RKO (cell line): ENCODE measurements at regions not wholly inside any gene's neighbourhood (a gene's known extent, or its start where the extent isn't known, plus 50 kb on each side); places are given as distances from the start of the nearest gene placed in this dataset.
"Not testable (repeated sequence)": the region's sequence is repeated elsewhere in the genome, so short reads cannot be mapped to it uniquely, and the experiment has no call there.

Source experiments
- DNase-seq: peaks from one replicate; pipeline ENCODE4 v3.0.0-alpha.2; 2016; ENCODE audit warnings: low spot score

DNA sequence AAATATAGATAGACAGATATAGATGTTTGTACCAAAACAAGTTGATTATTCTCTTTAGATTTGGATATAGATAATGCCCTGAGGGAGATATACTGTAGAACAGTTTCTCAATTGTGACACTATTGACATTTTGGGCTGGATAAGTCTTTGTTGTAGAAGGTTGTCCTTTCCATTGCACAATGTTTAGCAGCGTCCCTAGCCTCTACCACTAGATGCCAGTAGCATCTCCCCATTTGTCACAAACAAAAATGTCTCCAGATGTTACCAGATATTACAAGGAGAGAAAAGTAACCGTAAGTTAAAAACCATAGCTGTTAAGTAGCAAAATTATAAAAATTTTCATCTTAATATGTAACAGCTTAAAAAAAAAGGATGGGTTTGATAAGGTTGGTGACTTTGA lies 2595.3 kb downstream of the ARAP2 start:
- peak; percentile 53 for DNase-seq

DNA sequence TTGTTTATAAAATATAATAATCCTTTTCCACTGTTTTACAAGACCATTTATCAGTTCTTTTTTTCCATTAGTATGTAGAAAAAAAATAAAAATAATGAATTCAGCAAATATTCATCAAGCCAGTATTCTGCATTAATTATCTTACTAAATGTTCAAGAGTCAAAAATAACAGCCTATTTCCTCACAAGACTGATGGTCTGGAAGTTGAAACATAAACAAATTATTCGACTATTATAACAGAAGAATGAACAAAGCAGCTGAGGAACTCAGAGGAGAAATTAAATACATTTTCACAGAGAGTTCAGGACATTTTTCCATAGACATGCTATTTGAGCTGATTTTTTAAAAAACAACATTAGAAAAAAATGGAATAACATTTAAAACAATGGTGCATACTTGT lies 2594.8 kb downstream of the ARAP2 start:
- DNase-seq = no peak

DNA sequence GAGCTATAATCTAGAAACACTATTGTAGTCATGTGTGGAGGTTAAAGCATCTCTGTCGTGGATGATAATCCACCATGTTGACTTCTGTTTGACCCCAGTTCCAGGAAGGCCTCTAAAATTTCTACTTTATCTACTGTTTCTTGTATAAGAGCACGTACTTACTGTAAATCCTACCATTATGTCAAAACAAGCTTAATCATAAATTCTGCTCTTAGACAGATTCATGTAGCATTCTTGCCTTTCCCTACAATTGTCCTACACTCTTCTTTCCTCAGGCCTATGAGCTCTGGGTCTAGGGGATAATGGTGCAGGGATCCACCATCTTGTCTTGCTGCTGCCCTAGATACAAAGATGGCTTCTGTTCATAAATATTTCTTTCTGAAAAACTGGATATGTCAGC lies 2594.3 kb downstream of the ARAP2 start:
- no peak for DNase-seq

- no peak for DNase-seq
Measured at GRCh38 chr4:33658971-33659370, 2585.3 kb downstream of the ARAP2 start.

DNA sequence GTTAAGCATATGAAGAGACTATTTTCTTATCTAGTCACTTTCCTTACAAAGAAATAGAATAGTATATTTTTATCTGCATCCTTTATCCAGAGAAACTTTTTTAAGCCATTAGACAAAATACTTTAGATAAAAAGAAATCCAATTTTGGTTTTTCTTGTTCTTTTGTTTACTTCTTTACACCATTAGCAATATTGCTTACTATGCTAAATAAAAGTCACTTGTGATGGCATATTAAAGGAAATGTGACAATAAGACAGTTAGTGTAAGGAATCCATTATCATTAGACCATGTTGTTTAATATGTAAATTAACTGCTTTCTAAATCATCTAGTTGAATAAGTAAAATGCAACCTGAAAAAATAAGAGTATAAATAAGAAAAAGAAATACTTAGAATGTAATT lies 2582.7 kb downstream of the ARAP2 start:
- DNase-seq = no peak

GRCh38 chr4:33685939-33686338 lies 2558.4 kb downstream of the ARAP2 start:
- no peak for DNase-seq

- no peak for DNase-seq
Measured at GRCh38 chr4:33696041-33696440, 2548.3 kb downstream of the ARAP2 start.

DNA sequence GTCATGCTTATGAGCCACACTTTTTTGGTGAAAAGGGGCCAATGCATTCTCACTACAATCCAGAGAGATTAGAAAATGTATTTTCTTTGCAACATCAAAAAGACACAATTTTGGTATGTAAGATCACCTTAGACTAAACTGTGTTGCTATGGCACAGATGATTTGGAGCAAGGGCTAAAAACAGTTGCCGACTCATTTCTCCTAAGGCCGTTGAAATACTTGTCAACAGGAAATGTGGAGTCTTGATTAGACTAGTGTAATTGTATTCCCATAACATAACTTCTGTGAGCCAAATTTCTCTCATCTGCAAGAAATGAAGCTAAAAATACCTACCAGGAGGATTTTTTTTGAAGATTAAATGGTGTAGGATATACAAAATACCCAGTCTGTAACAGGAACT lies 2547.7 kb downstream of the ARAP2 start:
- DNase-seq = no peak

GRCh38 chr4:33709247-33709646 lies 2535.1 kb downstream of the ARAP2 start:
- DNase-seq = no peak

GRCh38 chr4:33711826-33712225 lies 2532.5 kb downstream of the ARAP2 start:
- no peak for DNase-seq

DNA sequence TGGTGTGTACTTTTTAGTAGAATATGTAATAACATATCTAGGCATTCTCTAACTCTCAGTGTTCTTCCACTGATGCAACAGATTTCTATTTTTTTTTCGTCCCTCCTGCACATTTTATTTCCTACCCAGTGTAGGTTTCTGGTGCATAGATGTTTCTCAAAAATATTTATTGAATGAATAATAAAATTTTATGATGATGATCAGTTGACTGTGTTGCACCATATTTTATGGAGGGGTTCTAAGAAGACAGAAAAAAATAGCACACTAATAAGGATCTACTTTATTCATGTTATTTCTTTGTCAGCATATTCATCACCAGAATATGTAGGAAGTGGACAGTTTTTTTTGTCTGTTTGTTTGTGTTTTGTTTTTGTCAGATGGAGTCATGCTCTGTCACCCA lies 2529.3 kb downstream of the ARAP2 start:
- DNase-seq = no peak

DNA sequence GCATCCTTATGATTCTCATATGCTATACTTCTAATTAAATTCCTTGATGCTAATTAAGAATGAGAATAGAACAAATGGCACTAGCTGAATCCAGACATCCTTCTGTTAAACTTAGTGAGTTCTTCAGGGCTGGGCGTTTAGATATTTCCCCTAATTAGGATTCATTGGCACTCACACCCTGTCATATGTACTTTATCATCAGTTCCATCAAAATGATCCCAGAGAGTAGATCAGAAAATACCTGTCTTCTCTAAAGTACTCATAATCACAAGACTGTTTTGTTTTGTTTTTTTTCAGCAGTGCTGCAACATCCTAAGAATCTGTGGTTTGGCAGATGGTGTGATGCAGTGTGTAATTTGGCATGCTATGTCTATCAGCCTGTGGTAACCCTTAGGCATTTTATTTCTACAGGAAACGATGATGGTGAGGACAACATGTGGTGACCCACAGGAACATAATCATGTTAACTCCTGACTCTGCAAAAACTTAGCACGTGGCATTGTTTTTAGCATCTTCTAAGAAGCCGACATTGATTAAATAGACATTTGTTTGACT lies 2528.4 kb downstream of the ARAP2 start:
- no peak for DNase-seq

- no peak for DNase-seq
Measured at GRCh38 chr4:33722254-33722653, 2522.1 kb downstream of the ARAP2 start.

GRCh38 chr4:33722800-33723516 lies 2521.4 kb downstream of the ARAP2 start:
- no peak for DNase-seq

GRCh38 chr4:33724685-33725084 lies 2519.6 kb downstream of the ARAP2 start:
- no peak for DNase-seq

DNA sequence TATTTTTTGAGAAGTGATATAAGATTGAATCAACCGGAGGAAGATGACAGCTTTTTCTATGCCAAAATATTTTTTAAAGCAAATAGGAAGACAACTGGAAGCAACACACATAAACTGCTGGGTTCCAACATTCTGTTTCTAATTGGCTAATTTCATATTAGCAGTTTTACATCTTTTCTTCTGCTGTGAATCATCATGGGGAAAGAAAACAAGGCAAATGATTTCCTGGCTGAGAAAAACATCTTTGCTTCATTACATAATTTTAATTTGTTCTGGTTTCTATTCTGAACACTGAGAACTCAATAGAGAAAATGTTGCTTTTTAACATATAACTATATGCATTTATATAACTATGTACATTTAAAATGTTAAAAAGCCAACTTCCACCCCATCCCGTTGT lies 2518.5 kb downstream of the ARAP2 start:
- no peak for DNase-seq

DNA sequence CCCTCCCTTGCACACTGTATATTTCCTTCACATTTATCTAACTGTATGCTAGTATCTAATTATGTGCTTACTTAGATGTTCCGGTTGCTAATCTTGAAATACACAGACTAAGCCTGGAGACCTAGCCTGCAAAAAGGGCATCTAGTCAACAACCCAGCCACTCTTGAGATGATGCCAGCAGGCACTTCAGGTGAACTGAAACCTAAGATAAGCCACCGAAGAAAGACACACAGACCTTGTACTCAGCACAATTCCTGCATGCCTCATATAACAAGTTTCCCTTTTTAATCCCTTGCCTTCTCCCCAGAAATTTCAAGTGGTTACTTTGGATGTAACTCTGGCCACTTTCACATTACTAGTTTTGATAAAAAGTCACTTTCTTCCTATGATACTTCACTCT lies 2506.6 kb downstream of the ARAP2 start:
- no peak for DNase-seq

DNA sequence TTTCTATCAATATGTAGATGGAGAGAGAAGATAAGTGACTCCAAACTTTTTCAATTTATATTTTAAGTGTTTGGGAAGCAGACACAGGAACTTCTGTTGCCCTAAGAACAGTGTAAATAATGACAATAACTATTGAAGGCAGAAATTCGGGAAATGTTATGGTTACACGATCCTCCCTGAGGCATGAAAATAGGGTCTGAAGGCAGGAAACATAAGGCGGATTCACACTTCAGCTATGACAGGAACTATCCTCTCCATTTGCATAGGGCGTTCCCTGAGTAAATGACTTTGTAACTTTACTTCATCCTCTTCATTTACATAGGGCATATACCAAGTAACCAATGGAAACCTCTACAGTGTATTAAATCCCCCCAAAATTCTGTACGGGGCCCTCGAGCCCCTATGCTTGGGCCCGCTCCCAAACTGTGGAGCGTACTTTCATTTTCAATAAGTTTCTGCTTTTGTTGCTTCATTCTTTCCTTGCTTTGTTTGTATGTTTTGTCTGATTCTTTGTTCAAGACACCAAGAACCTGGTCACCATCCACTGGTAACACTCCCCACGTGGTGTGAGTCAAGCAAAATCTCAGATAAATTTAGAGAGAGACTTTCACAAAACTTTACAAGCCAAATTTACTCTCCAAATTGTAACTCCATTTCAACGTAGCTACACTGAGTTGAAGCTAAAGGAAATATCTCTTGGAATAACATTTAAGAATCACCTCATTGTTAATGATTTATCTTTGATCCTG lies 2504.3 kb downstream of the ARAP2 start:
- no peak for DNase-seq

DNA sequence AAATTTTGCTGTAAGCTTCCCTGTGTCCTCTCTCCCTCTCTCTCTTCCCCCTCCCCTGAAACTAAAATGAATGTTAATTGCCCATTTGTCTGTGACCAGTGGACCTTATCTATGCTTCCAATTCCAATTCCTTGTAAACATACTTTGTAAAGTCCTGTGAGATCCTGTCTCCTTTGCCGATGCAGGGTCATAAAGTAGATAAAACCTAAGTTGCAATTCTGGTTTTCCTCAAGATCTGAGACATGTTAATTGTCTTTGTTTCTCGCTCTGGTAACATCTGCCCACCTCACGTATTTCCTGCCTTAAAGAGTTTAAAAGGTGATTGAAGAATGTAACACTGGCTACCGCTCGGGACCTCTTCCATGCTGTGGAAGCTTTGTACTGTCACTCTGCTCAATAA lies 2503.4 kb downstream of the ARAP2 start:
- not testable (repeated sequence) for DNase-seq

DNA sequence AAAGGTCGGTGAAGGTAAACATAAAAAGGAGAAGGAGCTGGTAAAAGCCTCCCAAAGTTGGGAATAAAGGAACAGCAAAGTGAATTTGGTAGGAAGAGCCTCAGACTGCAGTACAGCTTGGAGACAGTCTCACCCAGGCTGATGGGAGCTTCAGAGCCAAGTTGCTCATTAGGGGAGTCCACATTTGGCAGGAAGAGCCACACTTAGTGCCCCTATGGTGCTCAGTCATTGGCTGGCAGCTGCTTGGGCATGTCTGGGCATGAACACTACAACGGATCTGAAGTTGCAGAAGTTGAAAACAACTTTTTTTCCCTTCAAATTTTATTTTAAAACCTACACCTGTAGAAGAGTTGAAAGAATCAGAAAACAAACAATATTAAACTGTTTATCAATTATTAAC lies 2497.3 kb downstream of the ARAP2 start:
- no peak for DNase-seq

DNA sequence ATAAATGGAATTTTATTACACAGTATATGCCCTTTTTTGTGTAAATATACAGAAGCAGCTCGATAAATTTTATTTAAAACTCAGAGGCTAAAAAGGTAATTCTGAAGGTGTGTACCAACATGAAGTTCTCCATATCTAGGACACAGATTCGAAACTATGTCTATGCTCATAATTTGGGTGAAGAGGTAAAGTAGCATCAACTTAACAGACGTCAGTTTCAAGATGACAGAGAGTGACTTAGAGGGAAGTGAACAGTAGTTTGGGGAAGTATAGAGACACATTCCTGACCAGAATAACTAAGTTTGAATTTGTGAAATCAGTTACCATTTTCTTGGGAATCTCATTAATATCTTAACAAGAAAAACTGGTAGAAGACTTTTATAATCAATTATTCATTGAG lies 2493.3 kb downstream of the ARAP2 start:
- no peak for DNase-seq

DNA sequence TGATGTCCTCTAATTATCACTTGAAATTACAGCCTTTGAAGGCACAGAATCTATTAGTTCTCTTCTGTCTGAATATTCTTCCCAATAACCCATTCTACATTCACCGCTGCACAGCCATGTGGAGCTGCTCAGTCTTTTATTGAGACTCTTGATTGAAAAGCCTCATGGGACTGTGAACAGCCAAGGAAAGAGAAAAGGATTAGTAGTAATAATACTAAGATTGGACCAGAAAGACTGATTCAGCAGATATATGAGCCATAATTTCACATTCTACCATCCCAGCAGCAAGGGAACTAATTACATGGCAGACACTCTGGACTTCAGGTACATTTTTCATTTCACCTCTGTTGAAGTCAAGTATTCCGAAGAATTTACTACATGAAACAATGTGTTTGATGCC lies 2471.7 kb downstream of the ARAP2 start:
- no peak for DNase-seq

- peak; percentile 91 for DNase-seq
Measured at GRCh38 chr4:33780952-33781791, 2463.1 kb downstream of the ARAP2 start.
